ENCODE measurements at regions not wholly inside any gene's neighbourhood (a gene's known extent, or its start where the extent isn't known, plus 50 kb on each side); places are given as distances from the start of the nearest gene placed in this dataset.

DNA sequence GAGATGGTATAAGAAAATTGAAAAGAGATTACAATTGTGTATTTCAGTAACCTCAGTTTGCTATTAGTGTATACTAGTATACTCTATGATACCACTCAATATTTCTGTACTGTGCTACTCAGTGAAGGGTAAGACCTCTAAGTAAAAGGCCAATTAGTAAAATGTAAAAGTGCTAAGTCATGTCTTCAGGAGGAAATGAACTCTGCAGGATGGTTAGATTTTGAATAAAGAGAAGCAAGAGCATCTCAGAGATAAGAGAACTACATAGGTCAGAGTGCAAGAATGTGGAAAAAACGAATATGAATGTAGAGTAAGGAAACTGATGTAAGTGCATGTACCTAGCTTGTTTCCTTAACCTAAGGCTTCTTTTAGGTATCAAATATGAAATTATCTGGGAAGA, 796.6 kb upstream of the GBE1 start:
- TF ChIP-seq CEBPB (tag; IDR thresholded peaks at IDR 0.05) (no peak), ARHGAP35 (IDR thresholded peaks at IDR 0.05; ENCODE audit: partially characterized antibody) (no peak), CCAR2 (IDR thresholded peaks at IDR 0.05; ENCODE audit: low read depth, low read length) (no peak), FUS (optimal IDR thresholded peaks at IDR 0.05; ENCODE audit: low read depth, low read length) (no peak), TAF9B (IDR thresholded peaks at IDR 0.05; ENCODE audit: partially characterized antibody) (no peak), RCOR1 (IDR thresholded peaks at IDR 0.05; ENCODE audit: borderline replicate concordance in 1 of 2, low read depth in 2 of 2, low read length in 2 of 2) (no peak)
